Prostate gland (tissue), 2 donors: ENCODE measurements at regions not wholly inside any gene's neighbourhood (a gene's known extent, or its start where the extent isn't known, plus 50 kb on each side); places are given as distances from the start of the nearest gene placed in this dataset.

Experiments used
- POLR2A ChIP-seq: fragments of 450-650 bp; IDR thresholded peaks from one replicate; pipeline ENCODE4 v1.6.1; 2016; ENCODE audit warnings: antibody characterized with exemption, mild to moderate bottlenecking
- POLR2AphosphoS5 ChIP-seq: sonication (generic); formaldehyde crosslinking; IDR thresholded peaks from one replicate; pipeline ENCODE4 v1.6.1; 2017; ENCODE audit warnings: antibody characterized with exemption
- TF ChIP-seq, protein P1 (sequence below), 4 experiments: fragments of 200-600 bp in 2 of 4; fragments of 450-650 bp in 2 of 4; sonication (generic) in 2 of 4; IDR thresholded peaks; 1 replicate in 3 of 4; 2 replicates in 1 of 4; pipeline ENCODE4 v1.5.1; 2016 to 2019; ENCODE audit warnings: antibody characterized with exemption in 4 of 4, mild to moderate bottlenecking in 2 of 4, moderate library complexity in 2 of 4

DNA sequence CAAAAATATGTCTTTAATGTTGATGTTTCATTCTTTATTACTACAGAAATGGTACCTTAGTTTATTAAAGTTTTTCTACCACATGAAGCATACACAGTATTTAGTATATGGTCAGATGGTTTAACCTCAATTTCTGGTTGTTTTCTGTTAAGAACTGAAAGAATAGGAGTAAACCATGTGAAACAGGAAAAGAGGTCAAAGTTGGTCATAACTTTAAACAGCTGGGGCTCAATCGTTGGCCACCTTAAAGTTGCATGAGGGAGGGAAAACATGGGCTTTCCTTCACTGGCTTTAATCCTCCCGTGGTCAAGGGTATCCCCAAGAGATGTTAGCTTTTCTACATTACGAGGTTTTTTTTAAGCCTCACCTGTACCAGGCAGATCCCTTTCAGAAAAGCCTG is 483.3 kb upstream of the ADAMTS5 start:
- TF ChIP-seq POLR2A (no peak), POLR2AphosphoS5 (no peak)
- TF ChIP-seq, protein P1, sequence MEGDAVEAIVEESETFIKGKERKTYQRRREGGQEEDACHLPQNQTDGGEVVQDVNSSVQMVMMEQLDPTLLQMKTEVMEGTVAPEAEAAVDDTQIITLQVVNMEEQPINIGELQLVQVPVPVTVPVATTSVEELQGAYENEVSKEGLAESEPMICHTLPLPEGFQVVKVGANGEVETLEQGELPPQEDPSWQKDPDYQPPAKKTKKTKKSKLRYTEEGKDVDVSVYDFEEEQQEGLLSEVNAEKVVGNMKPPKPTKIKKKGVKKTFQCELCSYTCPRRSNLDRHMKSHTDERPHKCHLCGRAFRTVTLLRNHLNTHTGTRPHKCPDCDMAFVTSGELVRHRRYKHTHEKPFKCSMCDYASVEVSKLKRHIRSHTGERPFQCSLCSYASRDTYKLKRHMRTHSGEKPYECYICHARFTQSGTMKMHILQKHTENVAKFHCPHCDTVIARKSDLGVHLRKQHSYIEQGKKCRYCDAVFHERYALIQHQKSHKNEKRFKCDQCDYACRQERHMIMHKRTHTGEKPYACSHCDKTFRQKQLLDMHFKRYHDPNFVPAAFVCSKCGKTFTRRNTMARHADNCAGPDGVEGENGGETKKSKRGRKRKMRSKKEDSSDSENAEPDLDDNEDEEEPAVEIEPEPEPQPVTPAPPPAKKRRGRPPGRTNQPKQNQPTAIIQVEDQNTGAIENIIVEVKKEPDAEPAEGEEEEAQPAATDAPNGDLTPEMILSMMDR (IDR thresholded peaks at IDR 0.05): no peak
